Activated naive CD4-positive, alpha-beta T cell treated with anti-CD3 and anti-CD28 coated beads, Interleukin-2, amount 50 U/mL, for 72 hours (primary cell): ENCODE measurements at regions not wholly inside any gene's neighbourhood (a gene's known extent, or its start where the extent isn't known, plus 50 kb on each side); places are given as distances from the start of the nearest gene placed in this dataset.

Experiments
- ATAC-seq, 2 donors: fragments of 150-1000 bp; cut with Tn5 transposase; 2 replicates each; pipeline ENCODE4 v1.10.0; 2021; ENCODE audit warnings: mild to moderate bottlenecking in 2 of 2, moderate library complexity in 2 of 2
- DNase-seq, 2 donors: peaks; one replicate each; pipeline ENCODE4 v3.0.0; 2021 to 2022; ENCODE audit warnings: low spot score in 2 of 2
- H3K27ac Mint-ChIP-seq, 2 donors: one replicate each; pipeline ENCODE4 v1.8.0; 2022; ENCODE audit warnings: mild to moderate bottlenecking in 2 of 2, mixed read lengths in 2 of 2
- H3K36me3 Mint-ChIP-seq, 2 donors: one replicate each; pipeline ENCODE4 v1.8.0; 2022; ENCODE audit warnings: mixed read lengths in 2 of 2
- H3K9me3 Mint-ChIP-seq, 2 donors: one replicate each; pipeline ENCODE4 v1.8.0; 2022; ENCODE audit warnings: mixed read lengths in 2 of 2

- ATAC-seq: peak; percentile 50 to 62
- DNase-seq: peak in 1 of 2 donors; percentile 48
- Mint-ChIP-seq H3K36me3 (no peaks in the 10 kb centered on the region), H3K27ac (no peak overlapping the region), H3K9me3 (no peaks in the 10 kb centered on the region)
These were observed 56.1 kb upstream of the SLC35G4 start for GRCh38 chr18:11553098-11553940.

- Mint-ChIP-seq H3K36me3 (peaks cover 0 to 5% of the 10 kb centered on the region in 2 donors), H3K27ac (no peak overlapping the region), H3K9me3 (peaks cover 10 to 13% of the 10 kb centered on the region in 2 donors)
- DNase-seq (no peak), ATAC-seq (no peak)
These were observed 60.4 kb upstream of the SLC35G4 start for GRCh38 chr18:11548916-11549551.

GRCh38 chr18:11548396-11548795, 61.0 kb upstream of the SLC35G4 start:
- no peak overlapping the region for H3K27ac Mint-ChIP-seq
- H3K9me3 Mint-ChIP-seq: peaks cover 15% of the 10 kb centered on the region in 2 donors
- peaks cover 0 to 5% of the 10 kb centered on the region in 2 donors for H3K36me3 Mint-ChIP-seq
- DNase-seq (no peak), ATAC-seq (no peak)

- H3K27ac Mint-ChIP-seq: no peak overlapping the region
- peaks cover 15 to 17% of the 10 kb centered on the region in 2 donors for H3K9me3 Mint-ChIP-seq
- ATAC-seq (no peak), DNase-seq (no peak)
- H3K36me3 Mint-ChIP-seq: peaks cover 0 to 5% of the 10 kb centered on the region in 2 donors
These were observed 65.2 kb upstream of the SLC35G4 start for GRCh38 chr18:11544060-11544633.

GRCh38 chr18:11541179-11541578, 68.2 kb upstream of the SLC35G4 start:
- Mint-ChIP-seq H3K27ac (no peak overlapping the region), H3K36me3 (peaks cover 0 to 5% of the 10 kb centered on the region in 2 donors), H3K9me3 (peaks cover 15 to 17% of the 10 kb centered on the region in 2 donors)
- ATAC-seq: no peak
- no peak for DNase-seq

GRCh38 chr18:11533942-11534496, 75.4 kb upstream of the SLC35G4 start:
- Mint-ChIP-seq H3K9me3 (no peaks in the 10 kb centered on the region), H3K27ac (no peak overlapping the region), H3K36me3 (peaks cover 0 to 4% of the 10 kb centered on the region in 2 donors)
- DNase-seq (no peak), ATAC-seq (no peak)

GRCh38 chr18:11533513-11533890, 75.9 kb upstream of the SLC35G4 start:
- Mint-ChIP-seq H3K36me3 (peaks cover 0 to 4% of the 10 kb centered on the region in 2 donors), H3K27ac (no peak overlapping the region), H3K9me3 (no peaks in the 10 kb centered on the region)
- no peak for DNase-seq
- no peak for ATAC-seq

- DNase-seq (no peak), ATAC-seq (no peak)
- Mint-ChIP-seq H3K9me3 (no peaks in the 10 kb centered on the region), H3K27ac (no peak overlapping the region), H3K36me3 (peaks cover 0 to 4% of the 10 kb centered on the region in 2 donors)
These were observed 76.5 kb upstream of the SLC35G4 start for GRCh38 chr18:11532758-11533512.

- DNase-seq: no peak
- no peaks in the 10 kb centered on the region for H3K9me3 Mint-ChIP-seq
- no peak for ATAC-seq
- no peaks in the 10 kb centered on the region for H3K36me3 Mint-ChIP-seq
- no peak overlapping the region for H3K27ac Mint-ChIP-seq
These were observed 80.3 kb upstream of the SLC35G4 start for GRCh38 chr18:11529081-11529480.

GRCh38 chr18:11526675-11527074, 82.7 kb upstream of the SLC35G4 start:
- DNase-seq (no peak), ATAC-seq (no peak)
- H3K27ac Mint-ChIP-seq: no peak overlapping the region
- H3K9me3 Mint-ChIP-seq: no peaks in the 10 kb centered on the region
- no peaks in the 10 kb centered on the region for H3K36me3 Mint-ChIP-seq

- ATAC-seq: no peak
- DNase-seq: no peak
- Mint-ChIP-seq H3K9me3 (no peaks in the 10 kb centered on the region), H3K27ac (no peak overlapping the region), H3K36me3 (no peaks in the 10 kb centered on the region)
These were observed 85.6 kb upstream of the SLC35G4 start for GRCh38 chr18:11523804-11524203.

- Mint-ChIP-seq H3K9me3 (no peaks in the 10 kb centered on the region), H3K27ac (no peak overlapping the region), H3K36me3 (no peaks in the 10 kb centered on the region)
- no peak for ATAC-seq
- DNase-seq: no peak
These were observed 86.4 kb upstream of the SLC35G4 start for GRCh38 chr18:11522992-11523391.

GRCh38 chr18:11521853-11522252, 87.5 kb upstream of the SLC35G4 start:
- DNase-seq (no peak), ATAC-seq (no peak)
- H3K9me3 Mint-ChIP-seq: no peaks in the 10 kb centered on the region
- H3K27ac Mint-ChIP-seq: no peak overlapping the region
- no peaks in the 10 kb centered on the region for H3K36me3 Mint-ChIP-seq

- no peaks in the 10 kb centered on the region for H3K9me3 Mint-ChIP-seq
- no peak for ATAC-seq
These were observed 88.9 kb upstream of the SLC35G4 start for GRCh38 chr18:11520536-11520935.

GRCh38 chr18:11518788-11519685, 90.4 kb upstream of the SLC35G4 start:
- ATAC-seq (peak in 1 of 2 donors; percentile 61), DNase-seq (peak in 1 of 2 donors; percentile 45)
- Mint-ChIP-seq H3K27ac (no peak overlapping the region), H3K9me3 (no peaks in the 10 kb centered on the region), H3K36me3 (no peaks in the 10 kb centered on the region)

More at GRCh38 chr18:11520536-11520935, 88.9 kb upstream of the SLC35G4 start:
- no peaks in the 10 kb centered on the region for H3K36me3 Mint-ChIP-seq
- DNase-seq: no peak
- no peak overlapping the region for H3K27ac Mint-ChIP-seq

GRCh38 chr18:11517704-11518103, 91.7 kb upstream of the SLC35G4 start:
- DNase-seq (no peak), ATAC-seq (no peak)
- no peaks in the 10 kb centered on the region for H3K9me3 Mint-ChIP-seq
- no peak overlapping the region for H3K27ac Mint-ChIP-seq
- H3K36me3 Mint-ChIP-seq: no peaks in the 10 kb centered on the region
